Endothelial cell of umbilical vein (primary cell): ENCODE measurements at regions not wholly inside any gene's neighbourhood (a gene's known extent, or its start where the extent isn't known, plus 50 kb on each side); places are given as distances from the start of the nearest gene placed in this dataset.

Experiments used
- CTCF ChIP-seq, 2 donors: IDR thresholded peaks; 1 replicate in 1 of 2; 2 replicates in 1 of 2; pipeline ENCODE4 v1.5.1; 2011; ENCODE audit warnings: low read length in 2 of 2, mild to moderate bottlenecking in 2 of 2, moderate library complexity in 2 of 2, control low read depth in 1 of 2, inconsistent platforms in 1 of 2, low read depth in 1 of 2; ENCODE audit not compliant: insufficient read depth in 1 of 2; ENCODE audit errors: extremely low read depth in 1 of 2
- EZH2 ChIP-seq: IDR thresholded peaks from 2 replicates; pipeline ENCODE4 v1.6.1; 2012; ENCODE audit warnings: borderline replicate concordance, low read depth, mild to moderate bottlenecking, moderate library complexity, low read length, inconsistent platforms; ENCODE audit not compliant: severe bottlenecking
- JUN ChIP-seq: IDR thresholded peaks from 2 replicates; pipeline ENCODE4 v1.6.1; 2011; ENCODE audit warnings: borderline replicate concordance, low read depth; ENCODE audit not compliant: insufficient read length, insufficient read depth
- MAX ChIP-seq: IDR thresholded peaks from 2 replicates; pipeline ENCODE4 v1.6.1; 2011; ENCODE audit not compliant: insufficient read depth, insufficient read length
- MYC ChIP-seq: IDR thresholded peaks from one replicate; pipeline ENCODE4 v1.6.1; 2011; ENCODE audit warnings: mild to moderate bottlenecking, low read depth, low read length
- POLR2A ChIP-seq: IDR thresholded peaks from 2 replicates; pipeline ENCODE4 v1.6.1; 2012; ENCODE audit warnings: low read depth, mild to moderate bottlenecking, control low read depth, low read length
- POLR2AphosphoS5 ChIP-seq: IDR thresholded peaks from 2 replicates; pipeline ENCODE4 v1.6.1; 2012; ENCODE audit warnings: low read depth, mild to moderate bottlenecking, control low read depth, low read length, moderate library complexity; ENCODE audit not compliant: insufficient read depth

GRCh38 chr6:126268092-126268491 is 71.8 kb upstream of the CENPW start:
- TF ChIP-seq CTCF (IDR thresholded peaks at IDR 0.05; ENCODE audit: extremely low read depth in 1 of 2, insufficient read depth in 1 of 2, low read depth in 1 of 2, low read length in 2 of 2) (no peak), MAX (no peak), MYC (no peak), EZH2 (no peak), POLR2A (no peak), POLR2AphosphoS5 (no peak), JUN (no peak)
